HG03469 (cell line): ENCODE measurements at regions not wholly inside any gene's neighbourhood (a gene's known extent, or its start where the extent isn't known, plus 50 kb on each side); places are given as distances from the start of the nearest gene placed in this dataset.

Experiments used
- ATAC-seq: cut with Tn5 transposase; IDR thresholded peaks from one replicate; pipeline ENCODE4 v1.9.1; 2021; ENCODE audit warnings: mild to moderate bottlenecking, moderate library complexity, moderate number of reproducible peaks; ENCODE audit not compliant: unreplicated experiment

DNA sequence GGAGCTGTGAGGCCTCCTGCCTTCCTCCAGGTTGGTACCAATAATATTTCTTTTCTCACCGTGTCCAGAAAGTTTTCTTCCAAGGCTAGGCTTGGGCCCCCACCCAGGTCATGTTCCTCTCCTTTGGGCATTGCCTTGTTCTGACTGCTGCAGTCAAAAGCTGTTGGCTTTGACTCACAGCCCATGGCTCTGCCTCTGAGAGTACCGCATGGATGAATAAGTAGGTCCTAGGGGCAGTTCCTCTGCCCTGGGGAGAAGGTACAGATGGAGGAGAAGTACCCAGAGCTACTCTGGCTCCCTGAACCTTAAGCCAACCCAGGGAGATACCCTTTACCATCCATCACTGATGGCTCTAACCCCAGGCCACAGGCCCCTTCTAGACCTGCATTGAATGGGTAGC lies 115.0 kb downstream of the NAV1 start:
- no peak for ATAC-seq

GRCh38 chr1:201655243-201655642 lies 116.3 kb downstream of the NAV1 start:
- no peak for ATAC-seq

DNA sequence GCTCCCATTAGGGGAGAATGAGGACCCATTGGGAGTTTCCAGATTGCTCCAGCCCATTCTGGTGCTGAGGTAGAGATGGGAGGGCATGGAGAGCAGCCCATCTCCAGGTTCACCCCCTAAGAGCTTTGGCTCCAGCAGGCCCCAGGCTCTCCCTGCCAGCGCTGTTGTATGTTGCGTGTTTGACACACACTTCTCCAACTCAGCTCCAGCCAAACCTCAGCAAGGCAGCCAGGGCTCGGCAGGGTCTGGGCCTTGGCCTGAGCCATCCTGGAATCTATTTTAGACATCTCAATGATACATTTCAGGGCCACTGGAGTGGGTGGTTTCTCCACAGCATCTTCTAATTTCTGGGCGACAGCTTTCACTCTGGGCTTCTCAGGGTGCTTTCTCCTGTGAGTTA lies 117.0 kb downstream of the NAV1 start:
- no peak for ATAC-seq

- ATAC-seq: no peak
Observed at GRCh38 chr1:201656311-201657032, 117.5 kb downstream of the NAV1 start.

DNA sequence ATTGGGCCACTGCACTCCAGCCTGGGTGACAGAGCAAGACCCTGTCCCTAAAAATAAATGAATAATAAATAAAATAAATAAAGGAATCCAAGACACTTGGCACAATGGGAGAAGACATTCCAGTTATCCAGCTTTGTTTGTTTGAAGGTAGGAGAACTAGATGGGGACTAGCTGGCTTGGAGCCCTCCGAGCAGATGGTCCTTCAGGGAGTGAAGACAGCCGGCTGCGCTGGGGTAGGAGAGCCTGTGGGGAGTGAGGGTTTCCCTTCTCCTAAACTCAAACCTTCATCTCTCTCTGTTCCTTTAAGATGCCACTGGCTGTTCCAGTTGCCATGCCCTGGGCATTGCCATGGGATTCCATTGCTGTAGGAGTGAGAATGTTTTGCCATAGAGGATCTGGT lies 120.6 kb downstream of the NAV1 start:
- ATAC-seq: no peak

GRCh38 chr1:201660931-201661822 lies 122.2 kb downstream of the NAV1 start:
- ATAC-seq: no peak

DNA sequence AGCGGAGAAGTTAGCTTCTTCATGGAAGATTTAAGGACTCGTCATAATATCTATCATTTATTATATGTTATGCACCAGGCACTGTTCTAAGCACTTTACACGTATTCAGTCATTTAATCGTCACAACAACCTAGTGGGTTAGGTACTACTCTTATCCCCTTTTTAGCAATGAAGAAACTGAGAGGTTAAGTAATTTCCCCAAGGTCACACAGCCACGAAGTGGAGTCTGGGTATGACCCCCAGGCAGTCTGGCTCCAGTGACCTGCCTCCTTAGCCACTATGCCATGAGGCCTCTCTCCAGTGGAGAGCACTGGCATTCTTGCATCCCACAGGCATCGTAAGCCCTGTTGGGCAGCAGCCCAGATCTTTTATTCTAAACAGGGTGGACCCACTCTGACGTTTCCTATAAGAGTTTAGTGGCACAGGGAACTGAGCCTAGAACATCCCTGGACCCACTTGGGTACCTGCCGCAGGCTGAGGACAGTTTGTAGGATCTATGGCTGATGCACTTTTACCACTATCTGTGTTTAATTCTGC lies 123.0 kb downstream of the NAV1 start:
- ATAC-seq: no peak

GRCh38 chr1:201662646-201663045 lies 123.7 kb downstream of the NAV1 start:
- ATAC-seq: no peak

GRCh38 chr1:201663491-201664113 lies 124.7 kb downstream of the NAV1 start:
- ATAC-seq: no peak

GRCh38 chr1:201665036-201665435 lies 126.1 kb downstream of the NAV1 start:
- no peak for ATAC-seq

- ATAC-seq: no peak
Observed at GRCh38 chr1:201666102-201666501, 127.2 kb downstream of the NAV1 start.

- no peak for ATAC-seq
Observed at GRCh38 chr1:201666645-201667044, 127.7 kb downstream of the NAV1 start.

GRCh38 chr1:201667479-201667878 lies 128.6 kb downstream of the NAV1 start:
- ATAC-seq: no peak

GRCh38 chr1:201670517-201670916 lies 131.6 kb downstream of the NAV1 start:
- ATAC-seq: no peak

DNA sequence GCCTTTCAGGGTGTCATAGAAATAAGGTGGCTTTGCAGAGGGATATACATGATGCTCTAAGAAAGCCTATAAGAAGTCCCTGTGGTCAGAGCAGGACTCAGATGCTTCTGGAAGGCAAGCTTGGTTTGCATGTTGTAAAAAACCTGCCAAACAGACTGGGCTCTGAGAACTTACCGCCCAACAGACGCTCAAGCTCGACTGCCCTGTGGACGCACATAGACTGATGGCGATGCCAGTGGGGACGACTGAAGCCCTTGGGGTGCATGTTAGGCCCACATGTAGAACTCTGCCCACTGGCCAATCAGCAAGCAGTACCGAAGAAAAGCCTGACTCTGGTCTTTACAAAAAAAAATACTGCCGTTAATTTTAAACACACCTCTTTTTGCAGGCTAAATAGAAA lies 133.8 kb downstream of the NAV1 start:
- no peak for ATAC-seq

- no peak for ATAC-seq
Observed at GRCh38 chr1:201673093-201673492, 134.2 kb downstream of the NAV1 start.

GRCh38 chr1:201673915-201674314 lies 135.0 kb downstream of the NAV1 start:
- ATAC-seq: no peak

- ATAC-seq: no peak
Observed at GRCh38 chr1:201675143-201675542, 136.2 kb downstream of the NAV1 start.

- ATAC-seq: no peak
Observed at GRCh38 chr1:201676197-201676596, 137.3 kb downstream of the NAV1 start.

GRCh38 chr1:201676641-201677040 lies 137.7 kb downstream of the NAV1 start:
- no peak for ATAC-seq
